Heart left ventricle (tissue), 16 donors: ENCODE measurements at regions not wholly inside any gene's neighbourhood (a gene's known extent, or its start where the extent isn't known, plus 50 kb on each side); places are given as distances from the start of the nearest gene placed in this dataset.
"Not testable (repeated sequence)": the region's sequence is repeated elsewhere in the genome, so short reads cannot be mapped to it uniquely, and the experiment has no call there.

Experiments
- ATAC-seq, 4 donors: fragments of 200-7000 bp; cut with Tn5 transposase; one replicate each; pipeline ENCODE4 v1.9.1; 2020 to 2022; ENCODE audit warnings: moderate library complexity in 4 of 4, mild to moderate bottlenecking in 3 of 4, moderate number of reproducible peaks in 1 of 4
- DNase-seq, 5 donors: peaks; one replicate each; pipeline ENCODE4 v3.0.0-alpha.2; 2020
- H3K27ac ChIP-seq, 12 donors: fragments of 200-600 bp; sonication (generic) in 4 of 12; one replicate each; pipeline versions ENCODE4 v1.5.0 to v1.8.0; 2016 to 2022; ENCODE audit warnings: mild to moderate bottlenecking in 2 of 12
- H3K27me3 ChIP-seq, 9 donors: fragments of 200-600 bp; sonication (generic) in 2 of 9; one replicate each; pipeline versions ENCODE4 v1.5.1 to v1.8.0; 2016 to 2022; ENCODE audit warnings: mild to moderate bottlenecking in 3 of 9
- H3K36me3 ChIP-seq, 9 donors: fragments of 200-600 bp; sonication (generic) in 2 of 9; one replicate each; pipeline versions ENCODE4 v1.5.0 to v1.8.0; 2018 to 2022; ENCODE audit warnings: mild to moderate bottlenecking in 2 of 9
- H3K4me1 ChIP-seq, 12 donors: fragments of 200-600 bp; sonication (generic) in 4 of 12; one replicate each; pipeline versions ENCODE4 v1.5.0 to v1.8.0; 2016 to 2022; ENCODE audit warnings: mild to moderate bottlenecking in 3 of 12
- H3K4me3 ChIP-seq, 12 donors: fragments of 200-600 bp; sonication (generic) in 4 of 12; one replicate each; pipeline versions ENCODE4 v1.5.0 to v1.8.0; 2017 to 2022; ENCODE audit warnings: mild to moderate bottlenecking in 9 of 12, moderate library complexity in 4 of 12
- H3K9me3 ChIP-seq, 12 donors: fragments of 200-600 bp; sonication (generic) in 4 of 12; one replicate each; pipeline versions ENCODE4 v1.5.0 to v1.8.0; 2016 to 2022; ENCODE audit warnings: mild to moderate bottlenecking in 1 of 12
- CTCF ChIP-seq, 12 donors: fragments of 200-600 bp; sonication (generic) in 4 of 12; IDR thresholded peaks; one replicate each; pipeline versions ENCODE4 v1.5.0 to v1.8.0; 2018 to 2022; ENCODE audit warnings: antibody characterized with exemption in 12 of 12, mild to moderate bottlenecking in 5 of 12
- POLR2A ChIP-seq, 2 donors: fragments of 450-650 bp; IDR thresholded peaks; one replicate each; pipeline ENCODE4 v1.6.1; 2017; ENCODE audit warnings: antibody characterized with exemption in 2 of 2, mild to moderate bottlenecking in 2 of 2, moderate library complexity in 2 of 2
- WGBS, 4 donors: extraction: QIAGEN DNeasy Blood & Tissue Kit in 2 of 4; methylation state at CpG; one replicate each; pipeline versions ENCODE4 v1.1.5 to v1.1.7; 2013 to 2018; 5-methylcytosine and 5-hydroxymethylcytosine counted together
- intact Hi-C, 10 donors: fragments of 100-400 bp; cut with DNase I; formaldehyde crosslinking; loops; one replicate each; pipeline versions ENCODE4 v1.11.1 to v1.14.2; 2022
- donor health status: ischemic (EF 13 %, LVEDD 7.1; RV severe dilation, severe dysfunction).
- donor health status: healthy with polysubstance abuse.
- donor health status: DM: no; HTN: yes; CAD: no.
- donor health status: DM: no; HTN: no; CAD: no.
- donor health status: ischemic (EF 25% LVEDD 6.9; RV normal size, moderate dysfunction).
- donor health status: ischemic (EF 25% LVEDD 5.7; RV mildly dilated, moderate dysfunction).
- donor health status: healthy.
- donor health status: DM: yes; HTN: yes; CAD: no.
- donor health status: ischemic (EF 35%, LVEDD 5.7; RV mildly dilated, moderate dysfunction).
- donor health status: nonischemic (EF 11% LVEDD 7.7; RV severe dilation, severe dysfunction).
- donor health status: DM: yes; HTN: yes; CAD: no.
- donor health status: PGD.
- donor health status: ischemic (EF 29% LVEDD 5.4; RV normal size, mild dysfunction).
- donor health status: nonischemic (EF 23%, LVEDD 6.1; RV moderate dilation, normal function).

DNA sequence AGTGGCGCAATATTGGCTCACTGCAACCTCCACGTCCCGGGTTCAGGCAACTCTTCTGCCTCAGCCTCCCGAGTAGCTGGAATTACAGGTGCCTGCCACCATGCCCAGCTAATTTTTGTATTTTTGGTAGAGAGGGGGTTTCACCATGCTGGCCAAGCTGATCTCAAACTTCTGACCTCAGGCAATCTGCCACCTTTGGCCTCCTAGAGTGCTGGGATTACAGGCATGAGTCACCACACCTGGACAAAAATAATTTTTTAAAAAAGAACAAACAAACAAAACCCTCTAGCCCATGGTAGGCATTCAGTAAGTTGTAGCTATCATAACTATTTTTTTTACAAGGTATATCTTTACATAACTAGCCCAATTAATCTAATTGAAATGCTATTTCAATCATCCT lies 73.9 kb upstream of the CAPRIN1 start:
- H3K9me3 ChIP-seq = no peaks in the 10 kb centered on the region
- H3K36me3 ChIP-seq = no peaks in the 10 kb centered on the region
- WGBS, 4 donors = 82 to 96% (median 95%) methylated on average over 4 of the region's 4 CpGs
- ATAC-seq = no peak
- TF ChIP-seq CTCF (IDR thresholded peaks at IDR 0.05) (no peak), POLR2A (IDR thresholded peaks at IDR 0.05) (no peak)
- no peak overlapping the region for H3K27ac ChIP-seq
- H3K4me1 ChIP-seq = no peaks in the 10 kb centered on the region
- no peak for DNase-seq
- intact Hi-C loops = no loop called here
- no peak overlapping the region for H3K4me3 ChIP-seq
- H3K27me3 ChIP-seq = no peaks in the 10 kb centered on the region

- Histone ChIP-seq H3K4me1 (no peaks in the 10 kb centered on the region), H3K9me3 (no peaks in the 10 kb centered on the region), H3K4me3 (no peak overlapping the region), H3K27me3 (no peaks in the 10 kb centered on the region), H3K27ac (no peak overlapping the region), H3K36me3 (no peaks in the 10 kb centered on the region)
- DNase-seq = no peak
- ATAC-seq = no peak
- WGBS, 4 donors = 85 to 90% (median 86%) methylated on average over 7 of the region's 7 CpGs
- TF ChIP-seq CTCF (IDR thresholded peaks at IDR 0.05) (no peak), POLR2A (IDR thresholded peaks at IDR 0.05) (no peak)
- intact Hi-C loops = no loop called here
Observed at GRCh38 chr11:33976495-33977199, 74.9 kb upstream of the CAPRIN1 start.

- Histone ChIP-seq H3K36me3 (no peaks in the 10 kb centered on the region), H3K4me3 (no peak overlapping the region), H3K27me3 (no peaks in the 10 kb centered on the region), H3K9me3 (no peaks in the 10 kb centered on the region), H3K27ac (no peak overlapping the region), H3K4me1 (peaks cover 0 to 5% (median 0%) of the 10 kb centered on the region in 12 donors)
- DNase-seq (no peak), ATAC-seq (no peak)
- intact Hi-C loops = loop anchor here in 3 of 10 donors (5.0 kb wide), 2 partner anchors 118 to 168 kb away; no protein-coding TSS in a partner anchor
- 75 to 77% (median 75%) methylated on average over 4 of the region's 4 CpGs for WGBS, 4 donors
- TF ChIP-seq CTCF (IDR thresholded peaks at IDR 0.05) (no peak), POLR2A (IDR thresholded peaks at IDR 0.05) (no peak)
Observed at GRCh38 chr11:33974804-33975203, 76.7 kb upstream of the CAPRIN1 start.

DNA sequence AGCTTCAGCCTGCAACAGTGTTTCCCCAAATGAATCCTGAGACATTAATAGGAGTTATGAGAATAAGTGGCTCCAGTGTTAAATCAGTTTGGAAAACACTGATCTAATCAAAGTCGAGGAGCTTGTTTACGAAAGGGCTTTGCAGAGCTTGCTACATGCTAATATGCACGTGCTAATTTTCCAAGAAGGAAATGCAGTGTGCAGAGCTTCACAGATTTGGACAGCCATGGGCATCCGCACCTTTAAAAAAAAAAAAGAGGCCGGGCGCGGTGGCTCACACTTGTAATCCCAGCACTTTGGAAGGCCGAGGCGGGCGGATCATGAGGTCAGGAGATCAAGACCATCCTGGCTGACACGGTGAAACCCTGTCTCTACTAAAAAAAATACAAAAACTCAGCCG lies 79.7 kb upstream of the LMO2 start:
- H3K36me3 ChIP-seq, H3K4me3 ChIP-seq, H3K27ac ChIP-seq, ATAC-seq, DNase-seq, H3K4me1 ChIP-seq, H3K9me3 ChIP-seq, H3K27me3 ChIP-seq: not testable (repeated sequence)
- WGBS, 4 donors = 73 to 79% (median 75%) methylated on average over 12 of the region's 12 CpGs
- intact Hi-C loops = loop anchor here in 9 of 10 donors (1.0 to 5.0 kb wide), 5 partner anchors 113 to 164 kb away; no protein-coding TSS in a partner anchor
